HG03103 (cell line): ENCODE measurements at regions not wholly inside any gene's neighbourhood (a gene's known extent, or its start where the extent isn't known, plus 50 kb on each side); places are given as distances from the start of the nearest gene placed in this dataset.
"Not testable (repeated sequence)": the region's sequence is repeated elsewhere in the genome, so short reads cannot be mapped to it uniquely, and the experiment has no call there.

Source experiments
- ATAC-seq: cut with Tn5 transposase; IDR thresholded peaks from one replicate; pipeline ENCODE4 v1.9.1; 2021; ENCODE audit warnings: low read depth; ENCODE audit not compliant: unreplicated experiment

DNA sequence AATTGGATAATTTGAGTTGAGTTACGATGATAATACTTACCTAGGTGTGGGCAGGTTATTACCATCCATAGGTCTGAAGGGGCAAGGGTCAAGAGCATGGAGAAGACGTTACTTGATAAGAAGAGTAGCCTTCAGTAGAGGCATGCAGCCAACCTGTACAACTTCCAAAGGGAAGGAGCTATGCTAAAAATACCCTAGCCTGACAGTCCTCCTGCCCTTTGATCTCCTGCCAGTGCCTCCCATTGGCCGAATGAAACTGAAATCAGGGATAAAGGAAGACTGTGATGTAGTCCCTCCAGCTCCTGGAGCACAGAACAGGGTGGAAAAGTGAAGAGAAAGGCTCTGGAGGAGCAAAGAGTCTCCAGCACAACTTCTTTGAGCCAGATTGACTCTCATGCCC is 487.4 kb downstream of the ADCYAP1 start:
- no peak for ATAC-seq

- ATAC-seq = no peak
These were observed 488.4 kb downstream of the ADCYAP1 start for GRCh38 chr18:1392865-1393734.

DNA sequence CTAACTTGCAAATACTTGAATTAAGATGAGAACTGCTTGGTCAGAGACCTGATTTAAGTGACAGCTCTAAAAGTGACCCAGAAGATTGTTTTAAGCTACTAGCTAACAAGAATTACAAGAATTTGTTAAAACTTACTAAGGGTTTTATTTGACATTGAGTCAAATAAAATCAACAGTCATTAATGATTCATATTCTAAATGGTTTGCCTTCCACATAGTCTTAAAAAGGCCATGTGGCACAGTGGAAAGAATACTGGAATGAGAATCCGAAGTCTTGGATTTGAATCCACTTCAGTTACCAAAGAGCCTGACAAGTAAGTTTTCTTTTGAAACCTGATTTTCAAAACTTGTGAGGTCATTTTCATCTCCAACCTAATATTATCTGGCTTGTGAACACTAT is 489.3 kb downstream of the ADCYAP1 start:
- no peak for ATAC-seq

DNA sequence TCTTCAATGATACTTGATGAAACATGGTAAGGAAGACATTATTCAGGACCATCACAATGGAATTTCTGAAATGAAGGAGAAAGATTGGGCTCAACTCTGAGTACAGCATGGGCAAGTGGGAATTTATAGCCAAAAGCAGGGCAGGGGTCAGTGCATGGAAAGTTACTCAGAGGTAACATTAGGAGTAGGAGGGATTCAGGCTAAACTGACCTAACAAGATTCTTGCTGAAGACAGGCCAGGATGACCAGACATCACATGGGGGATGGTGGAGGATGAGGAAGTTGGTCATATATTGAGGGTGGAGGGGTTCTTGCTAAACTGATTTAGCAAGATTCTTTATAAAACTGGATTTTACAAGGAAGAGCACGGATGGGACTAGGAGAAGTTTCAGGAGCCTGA is 489.8 kb downstream of the ADCYAP1 start:
- no peak for ATAC-seq

- ATAC-seq = no peak
These were observed 490.3 kb downstream of the ADCYAP1 start for GRCh38 chr18:1394966-1395365.

- no peak for ATAC-seq
These were observed 503.7 kb downstream of the ADCYAP1 start for GRCh38 chr18:1408376-1408775.

- ATAC-seq = no peak
These were observed 508.1 kb downstream of the ADCYAP1 start for GRCh38 chr18:1412655-1413322.

DNA sequence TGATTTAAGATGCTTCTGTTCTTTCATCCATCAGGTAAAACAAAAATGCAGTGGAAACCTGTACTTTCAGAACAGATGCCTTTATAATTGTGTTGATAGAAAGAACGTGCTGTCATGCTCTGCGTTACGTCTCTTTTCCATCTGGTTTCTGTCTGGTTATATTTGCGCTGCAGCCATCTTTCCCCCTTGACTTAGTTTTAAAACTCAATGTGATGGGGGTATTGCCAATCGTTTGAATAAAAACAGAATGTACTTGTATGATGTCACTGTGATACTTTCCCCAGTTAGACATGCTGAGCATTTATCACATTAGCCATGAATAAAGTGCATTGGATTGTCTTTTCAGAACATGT is 508.6 kb downstream of the ADCYAP1 start:
- no peak for ATAC-seq

- ATAC-seq = no peak
These were observed 511.4 kb downstream of the ADCYAP1 start for GRCh38 chr18:1416074-1416473.

GRCh38 chr18:1421502-1421901 is 516.8 kb downstream of the ADCYAP1 start:
- ATAC-seq = no peak

- ATAC-seq = no peak
These were observed 518.0 kb downstream of the ADCYAP1 start for GRCh38 chr18:1422634-1423033.

DNA sequence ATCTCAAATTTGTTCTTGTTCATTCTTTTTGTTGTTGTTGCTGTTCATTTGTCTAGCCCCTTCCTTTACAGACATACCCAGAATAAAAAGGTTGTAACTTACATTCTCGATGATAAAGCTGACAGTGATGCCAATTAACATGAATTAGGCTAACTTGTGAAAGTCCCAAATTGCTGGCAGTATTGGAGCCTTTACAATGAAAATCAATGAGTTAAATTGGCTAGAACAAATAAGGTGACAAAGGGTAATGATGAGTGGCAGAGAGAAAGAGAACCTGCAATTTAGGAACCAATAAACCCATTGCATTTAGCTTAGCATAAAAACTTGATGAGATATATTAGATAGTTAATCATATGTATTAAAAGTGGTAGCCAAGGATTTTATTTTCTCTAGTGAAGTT is 521.0 kb downstream of the ADCYAP1 start:
- no peak for ATAC-seq

DNA sequence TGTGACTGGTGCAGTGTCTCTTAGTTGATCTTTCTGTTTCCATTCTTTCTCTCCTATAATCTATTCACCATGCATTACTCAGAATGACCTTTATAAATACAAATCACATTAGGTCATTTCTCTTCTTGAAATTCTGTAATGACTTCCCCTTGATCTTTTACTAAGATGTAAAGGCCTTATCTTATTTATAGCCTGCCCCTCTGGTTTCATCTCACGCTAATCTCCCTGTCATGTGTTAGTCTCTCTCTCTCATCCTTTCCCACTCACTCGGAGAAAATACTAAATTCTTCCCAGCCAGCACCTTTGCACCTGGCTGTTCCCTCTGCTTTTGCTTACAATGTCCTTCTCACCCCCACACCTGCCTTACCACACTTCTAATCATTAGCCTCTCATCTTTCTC is 530.8 kb downstream of the ADCYAP1 start:
- ATAC-seq = no peak

DNA sequence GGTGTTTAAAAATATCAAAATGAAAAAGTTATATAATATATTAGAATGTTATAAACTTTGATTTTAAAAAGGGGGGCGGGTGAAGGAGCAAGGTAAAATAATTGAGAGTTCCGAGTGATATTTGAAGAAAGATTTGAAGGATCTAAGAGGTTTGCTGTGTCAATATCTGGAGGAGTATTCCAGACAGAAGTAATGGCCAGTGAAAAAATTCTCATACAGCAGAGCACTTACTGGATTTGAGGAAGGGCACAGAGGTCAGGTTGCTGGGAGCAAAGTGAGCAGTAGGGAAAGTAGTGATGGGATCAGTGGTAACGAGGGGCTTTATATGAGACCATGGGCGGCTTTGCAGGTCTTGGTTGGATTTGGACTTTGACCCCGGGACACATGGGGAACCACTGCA is 531.5 kb downstream of the ADCYAP1 start:
- no peak for ATAC-seq

DNA sequence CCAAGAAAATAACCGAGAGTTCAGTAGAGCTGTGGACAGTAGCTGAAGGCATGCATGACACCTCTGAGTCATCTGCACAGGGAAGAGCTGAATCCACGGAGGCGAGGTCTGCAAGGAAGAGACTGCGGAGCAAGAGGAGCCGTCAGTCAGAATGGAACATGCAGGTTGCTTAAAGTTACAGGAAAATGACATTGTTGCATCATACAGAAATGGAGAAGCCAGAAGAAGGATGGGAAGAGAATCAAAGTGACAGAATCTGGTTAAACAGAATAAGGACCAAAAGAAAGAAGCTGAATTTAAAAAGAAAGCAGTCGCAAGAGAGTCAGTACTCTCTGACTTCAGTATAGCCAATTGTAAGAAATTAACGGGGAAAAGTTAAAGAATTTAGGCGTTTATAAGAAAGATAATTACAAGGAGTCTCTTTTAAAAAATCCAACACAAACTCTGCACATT is 533.8 kb downstream of the ADCYAP1 start:
- ATAC-seq = no peak

GRCh38 chr18:1438967-1439366 is 534.3 kb downstream of the ADCYAP1 start:
- ATAC-seq = no peak

DNA sequence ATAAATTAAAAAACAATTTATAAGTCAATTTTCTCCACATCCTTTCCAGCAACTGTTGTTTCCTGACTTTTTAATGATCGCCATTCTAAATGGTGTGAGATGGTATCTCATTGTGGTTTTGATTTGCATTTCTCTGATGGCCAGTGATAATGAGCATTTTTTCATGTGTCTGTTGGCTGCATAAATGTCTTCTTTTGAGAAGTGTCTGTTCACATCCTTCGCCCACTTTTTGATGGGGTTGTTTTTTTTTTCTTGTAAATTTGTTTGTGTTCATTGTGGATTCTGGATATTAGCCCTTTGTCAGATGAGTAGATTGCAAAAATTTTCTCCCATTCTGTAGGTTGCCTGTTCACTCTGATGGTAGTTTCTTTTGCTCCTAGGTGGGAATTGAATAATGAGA is 539.4 kb downstream of the ADCYAP1 start:
- ATAC-seq = not testable (repeated sequence)

GRCh38 chr18:1446765-1447164 is 542.1 kb downstream of the ADCYAP1 start:
- no peak for ATAC-seq

DNA sequence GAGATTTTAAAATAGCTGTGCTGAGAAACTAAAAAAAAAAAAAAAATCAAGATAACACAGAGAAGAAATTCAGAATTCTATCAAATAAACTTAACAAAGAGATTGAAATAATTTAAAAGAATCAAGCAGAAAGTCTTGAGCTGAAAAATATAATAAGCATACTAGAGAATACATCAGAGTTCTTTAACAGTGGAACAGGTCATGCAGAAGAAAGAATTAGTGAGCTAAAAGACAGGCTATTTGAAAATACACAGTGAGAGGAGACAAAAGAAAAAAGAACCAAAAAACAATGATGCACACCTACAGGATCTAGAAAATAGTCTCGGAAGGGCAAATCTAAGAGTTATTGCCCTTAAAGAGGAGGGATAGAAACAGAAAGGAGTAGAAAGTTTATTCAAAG is 548.1 kb downstream of the ADCYAP1 start:
- ATAC-seq = no peak

- no peak for ATAC-seq
These were observed 550.9 kb downstream of the ADCYAP1 start for GRCh38 chr18:1455605-1456004.

GRCh38 chr18:1458547-1458946 is 553.9 kb downstream of the ADCYAP1 start:
- no peak for ATAC-seq

- ATAC-seq = no peak
These were observed 559.3 kb downstream of the ADCYAP1 start for GRCh38 chr18:1463981-1464380.
